ENCODE measurements at regions not wholly inside any gene's neighbourhood (a gene's known extent, or its start where the extent isn't known, plus 50 kb on each side); places are given as distances from the start of the nearest gene placed in this dataset.
A peak's percentile ranks its signal among the peaks of the same experiment; 100 is the strongest.
"Not testable (repeated sequence)": the region's sequence is repeated elsewhere in the genome, so short reads cannot be mapped to it uniquely, and the experiment has no call there.

DNA sequence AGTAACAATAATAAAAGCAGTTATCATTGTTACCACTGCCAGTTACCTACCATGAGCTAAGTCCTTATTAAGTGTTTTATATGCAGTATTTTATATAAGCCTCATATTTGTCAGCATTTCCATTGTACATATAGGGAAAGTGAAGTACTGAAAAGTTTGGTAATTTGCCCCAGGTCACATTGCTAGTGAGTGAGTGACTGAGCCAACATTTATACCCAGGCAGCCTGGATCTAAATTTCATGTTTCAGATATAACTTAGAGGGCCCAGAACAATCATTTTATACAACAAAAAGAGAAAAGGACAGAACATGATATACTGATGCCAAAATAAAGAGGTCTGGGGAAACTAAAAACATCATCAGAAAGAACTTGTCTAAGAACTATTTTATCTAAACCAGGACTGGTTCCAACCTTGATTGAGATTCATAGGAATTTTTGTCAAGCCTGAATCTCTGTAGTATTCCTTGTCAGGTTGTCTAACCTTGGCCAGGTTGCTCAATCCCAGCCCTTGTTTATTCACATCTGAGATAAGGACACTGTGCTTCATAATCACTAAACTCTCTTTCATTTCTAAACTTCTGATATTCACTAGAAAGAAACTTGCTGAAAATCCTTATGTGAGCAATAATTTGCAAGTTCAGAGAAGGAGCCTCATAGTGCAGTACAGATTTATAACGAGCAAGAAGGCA lies 308.2 kb downstream of the IPMK start:
- no peak for DNase-seq (ENCODE audit: low spot score)

DNA sequence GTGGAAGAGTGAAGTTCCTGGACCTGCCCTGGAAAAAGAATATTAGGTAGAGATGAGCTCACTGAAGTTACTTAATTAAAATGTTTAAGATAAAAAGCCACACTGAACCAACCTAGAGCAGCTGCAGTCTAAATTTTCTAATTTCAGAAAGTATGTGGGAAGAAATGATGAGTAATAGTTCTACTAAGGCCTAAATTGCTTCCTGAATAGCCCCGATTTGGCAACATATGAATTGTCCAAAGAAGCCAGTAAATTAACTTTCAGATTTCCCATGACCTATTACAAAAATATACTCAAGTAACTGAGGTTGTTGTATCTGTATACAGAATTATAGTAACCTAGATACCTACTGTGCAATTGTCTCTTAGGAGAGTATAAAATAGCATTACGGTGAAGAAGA lies 312.6 kb downstream of the IPMK start:
- DNase-seq (ENCODE audit: low spot score), result no peak

DNA sequence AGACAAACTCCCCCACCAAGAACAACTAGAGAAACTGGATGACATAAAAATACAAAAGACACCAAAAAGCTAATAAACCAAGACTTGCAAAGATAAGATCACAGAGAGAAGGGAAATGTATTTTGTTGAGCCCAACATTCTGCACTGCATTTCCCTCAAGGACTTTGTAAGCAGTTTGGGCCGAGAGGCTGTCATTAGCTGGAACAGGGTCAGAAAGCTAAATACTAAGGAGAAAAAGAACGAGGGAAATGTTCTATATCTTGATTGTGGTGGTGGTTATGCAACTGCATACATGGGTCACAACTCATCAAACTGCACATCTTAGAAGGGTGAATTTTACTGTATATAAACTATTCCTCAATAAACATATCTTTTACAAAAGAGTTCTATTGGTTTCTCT lies 315.0 kb downstream of the IPMK start:
- DNase-seq (ENCODE audit: low spot score), result no peak

DNA sequence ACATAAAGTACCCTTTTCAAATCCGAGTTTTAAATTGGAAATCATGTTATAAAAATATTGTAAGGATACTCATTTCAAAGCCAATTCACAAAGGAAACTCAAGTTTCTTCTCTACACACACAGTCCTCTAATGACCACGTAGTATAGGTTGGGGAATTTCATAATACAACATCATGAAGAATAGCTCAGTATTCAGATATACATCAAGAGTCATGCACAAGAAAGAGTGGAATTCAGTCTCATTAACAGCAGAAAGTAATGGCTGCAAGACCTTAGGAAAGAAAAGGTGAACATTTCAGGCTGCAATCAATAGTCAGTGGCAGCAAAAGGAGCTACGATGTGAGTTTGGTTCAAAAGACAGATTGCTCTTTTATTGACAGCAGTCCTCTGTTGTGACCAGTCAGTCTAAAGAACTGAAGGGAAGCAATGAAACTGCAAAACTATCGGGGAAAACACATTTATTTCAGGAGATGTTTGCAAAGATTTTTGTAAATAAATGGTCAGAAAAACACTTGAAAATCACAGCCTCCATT lies 317.2 kb downstream of the IPMK start:
- no peak for DNase-seq (ENCODE audit: low spot score)

DNA sequence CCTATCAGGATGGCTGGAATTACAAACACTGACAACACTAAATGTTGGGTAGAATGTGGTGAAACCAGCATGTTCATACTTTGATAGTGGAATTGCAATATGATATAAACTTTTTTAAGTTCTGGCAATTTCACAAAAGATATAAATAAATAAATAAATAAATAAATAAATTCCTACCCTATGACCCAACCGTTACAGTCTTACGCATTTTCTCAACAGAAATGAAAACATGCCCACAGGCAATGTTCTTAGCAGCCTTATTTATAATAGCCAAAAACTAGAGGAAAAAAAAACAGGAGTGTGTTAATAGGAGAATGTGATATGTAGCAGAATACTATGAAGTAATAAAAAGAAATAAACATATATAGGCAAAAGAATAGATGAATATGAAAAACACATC lies 318.9 kb downstream of the IPMK start:
- no peak for DNase-seq (ENCODE audit: low spot score)

DNA sequence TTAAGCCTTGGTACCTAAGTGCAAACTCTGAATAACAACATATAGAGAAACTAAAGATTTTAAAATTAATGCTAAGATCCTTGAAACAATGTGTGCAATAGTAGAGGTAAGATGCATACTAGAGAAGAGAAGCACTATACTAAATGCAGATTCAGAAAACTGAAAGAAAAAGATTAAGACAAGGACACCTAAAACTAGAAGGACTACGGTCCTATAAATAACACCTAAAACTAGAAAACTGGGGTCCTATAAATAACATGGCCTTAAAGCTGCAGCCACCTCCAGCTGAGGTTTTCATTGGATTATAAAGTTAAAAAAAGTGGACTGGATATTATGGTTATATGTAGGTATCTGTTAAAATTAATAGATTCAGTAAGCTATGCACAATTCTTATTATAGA lies 320.9 kb downstream of the IPMK start:
- DNase-seq (ENCODE audit: low spot score), result no peak

DNA sequence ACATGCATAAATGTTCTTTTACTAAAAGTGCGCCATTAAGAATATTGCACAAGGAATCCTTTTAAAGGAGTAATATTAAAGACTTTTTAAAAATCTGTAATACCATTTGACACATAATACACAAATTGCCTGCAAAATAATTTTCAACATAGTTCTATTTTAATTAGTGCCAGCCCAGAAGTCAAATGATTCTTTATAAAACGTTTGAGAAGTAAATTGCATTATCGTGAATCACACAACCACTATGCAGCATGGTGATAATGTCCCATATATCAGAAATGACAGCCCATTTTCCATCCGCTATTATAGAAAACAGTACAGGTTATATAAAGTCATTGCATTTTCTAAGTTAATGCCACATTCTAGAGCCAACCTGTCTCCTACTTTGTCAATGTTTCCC lies 324.0 kb downstream of the IPMK start:
- DNase-seq (ENCODE audit: low spot score), result no peak

DNA sequence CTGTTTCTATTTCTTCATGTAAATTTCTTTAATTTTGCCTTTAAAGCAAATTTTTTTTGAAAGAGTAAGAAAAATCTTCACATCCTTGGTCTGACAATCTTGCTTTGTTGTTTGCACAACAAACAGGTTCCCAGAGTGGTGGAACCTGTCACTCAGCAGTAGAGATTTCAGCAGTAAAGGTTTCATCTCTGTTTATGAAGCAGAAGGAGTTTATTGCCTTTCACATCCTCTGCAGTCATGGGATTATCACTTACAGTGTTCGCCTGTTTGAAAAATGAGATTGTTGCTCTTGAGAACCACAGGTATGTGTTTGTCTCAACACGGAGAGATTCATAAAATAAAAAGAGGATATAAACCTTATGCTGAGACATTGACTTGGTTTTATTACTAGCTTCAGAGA lies 342.6 kb downstream of the IPMK start:
- DNase-seq (ENCODE audit: low spot score), result no peak

DNA sequence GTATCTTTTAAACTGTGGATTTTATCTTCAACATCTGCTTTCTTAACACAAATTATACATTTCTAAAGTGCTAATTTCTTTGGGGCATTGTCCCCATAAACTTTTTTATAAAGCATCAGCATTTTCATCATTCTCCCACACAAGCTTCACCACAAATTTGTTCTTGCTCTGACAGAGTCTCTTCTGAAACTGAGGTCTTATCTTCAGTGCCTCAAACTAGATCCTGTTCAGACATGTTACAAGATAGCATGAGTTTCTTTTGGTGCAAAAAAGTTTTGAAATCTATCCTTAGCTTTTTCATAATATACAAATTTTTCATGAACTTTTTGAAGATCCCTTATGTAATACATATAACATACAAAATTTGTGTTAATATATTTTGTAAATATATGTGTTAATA lies 346.6 kb downstream of the IPMK start:
- DNase-seq (ENCODE audit: low spot score), result no peak

DNA sequence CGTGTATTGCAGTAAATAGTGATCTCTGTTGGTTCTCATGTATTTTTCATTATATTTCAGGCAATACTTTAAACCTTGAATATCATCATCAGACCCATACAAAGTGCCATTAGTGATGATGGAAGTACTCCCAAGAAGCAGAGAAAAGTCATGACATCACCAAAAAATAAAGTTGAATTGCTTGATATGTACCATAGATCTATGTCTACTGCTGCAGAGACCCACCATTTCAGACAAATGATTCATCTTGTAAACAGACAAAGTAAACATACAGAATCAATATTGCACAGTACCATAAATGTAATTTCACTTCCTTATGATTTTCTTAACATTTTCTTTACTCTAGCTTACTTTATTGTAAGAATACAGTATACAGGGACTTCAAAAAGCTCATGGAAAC lies 347.8 kb downstream of the IPMK start:
- DNase-seq (ENCODE audit: low spot score), result no peak

DNA sequence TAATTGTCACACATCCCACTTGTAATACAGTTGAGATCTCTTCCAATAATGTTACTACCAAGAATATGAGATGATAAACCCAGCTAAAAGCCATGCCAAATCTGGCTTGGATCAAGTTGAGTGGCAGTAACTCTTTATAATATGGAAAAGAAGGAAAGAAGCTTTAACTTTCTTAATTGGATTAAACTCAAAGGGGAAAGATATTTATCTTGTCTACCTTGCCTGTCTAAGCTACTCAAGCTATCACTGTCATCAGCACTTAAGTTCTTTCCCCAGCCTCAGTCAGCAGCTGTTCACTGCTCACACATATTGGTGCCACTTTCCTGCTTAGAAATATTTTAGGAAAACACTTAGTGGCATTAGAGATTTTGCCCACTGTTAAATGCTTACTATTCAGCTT lies 350.7 kb downstream of the IPMK start:
- peak; percentile 47 for DNase-seq (ENCODE audit: low spot score)

DNA sequence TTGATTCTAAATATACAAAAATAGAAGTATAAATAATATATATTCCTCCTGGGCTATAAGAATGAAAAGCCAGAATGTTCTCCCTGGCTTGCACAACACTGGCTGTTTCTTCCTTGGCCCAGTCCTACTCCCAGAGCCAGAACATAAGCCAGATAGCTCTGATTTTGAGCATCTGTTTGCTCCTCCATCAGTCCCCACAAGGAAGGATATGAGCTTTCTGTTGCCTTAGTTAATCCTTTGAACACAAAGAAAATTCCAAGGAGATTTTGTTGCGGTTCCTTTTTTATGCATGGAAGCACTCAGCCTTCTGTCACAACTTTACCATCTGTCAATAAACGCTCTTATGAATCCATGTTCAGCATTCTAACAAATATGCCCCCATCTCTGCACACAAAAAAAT lies 361.8 kb downstream of the IPMK start:
- no peak for DNase-seq (ENCODE audit: low spot score)

DNA sequence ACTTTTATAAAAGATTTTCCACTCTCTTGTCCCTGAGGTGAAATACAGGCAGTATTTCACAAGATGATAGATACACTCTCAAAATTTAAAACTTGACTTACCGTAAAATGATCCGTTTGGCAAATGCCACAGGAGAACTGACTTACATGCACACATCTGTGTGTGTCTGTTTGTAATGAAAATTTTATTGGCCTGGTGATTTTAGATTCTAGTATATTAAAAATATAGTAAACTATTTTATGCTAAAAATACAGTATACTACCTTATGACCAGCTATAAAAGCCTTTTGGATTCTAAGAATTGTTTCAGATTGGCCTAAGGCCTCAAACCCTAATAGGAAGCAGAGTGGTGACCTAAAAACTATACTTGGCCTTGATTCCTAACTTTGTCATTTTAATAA lies 362.7 kb downstream of the IPMK start:
- no peak for DNase-seq (ENCODE audit: low spot score)

DNA sequence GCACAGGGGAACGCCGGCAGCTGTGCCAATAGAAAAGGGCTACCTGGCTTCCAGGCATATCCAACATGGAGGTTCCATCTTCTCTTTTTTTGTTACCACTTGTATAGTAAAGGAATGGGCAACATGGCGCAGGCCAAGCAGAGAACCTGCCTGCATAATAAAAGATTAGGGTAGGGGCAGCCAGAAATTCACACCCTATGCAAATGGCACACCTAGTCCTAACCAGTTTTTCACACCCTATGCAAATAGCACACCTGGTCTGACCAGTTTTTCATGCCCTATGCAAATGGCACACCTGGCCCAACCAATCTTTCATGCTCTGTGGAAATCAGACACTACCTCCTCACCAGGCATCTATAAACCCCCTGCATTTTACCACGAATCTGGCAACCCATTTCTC lies 369.5 kb downstream of the IPMK start:
- no peak for DNase-seq (ENCODE audit: low spot score)

DNA sequence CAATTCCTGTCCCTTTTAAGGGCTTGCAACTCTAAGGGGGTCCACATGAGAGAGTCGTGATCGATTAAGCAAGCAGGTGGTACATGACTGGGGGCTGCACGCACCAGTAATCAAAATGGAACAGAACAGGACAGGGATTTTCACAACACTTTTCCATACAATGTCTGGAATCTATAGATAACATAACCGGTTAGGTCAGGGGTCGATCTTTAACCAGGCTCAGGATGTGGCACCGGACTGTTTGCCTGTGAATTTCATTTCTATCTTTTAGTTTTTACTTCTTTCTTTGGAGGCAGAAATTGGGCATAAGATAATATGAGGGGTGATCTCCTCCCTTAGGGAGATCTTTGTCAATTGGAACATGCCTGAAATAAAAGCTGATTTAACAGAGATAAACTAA lies 370.1 kb downstream of the IPMK start:
- DNase-seq (ENCODE audit: low spot score), result no peak

DNA sequence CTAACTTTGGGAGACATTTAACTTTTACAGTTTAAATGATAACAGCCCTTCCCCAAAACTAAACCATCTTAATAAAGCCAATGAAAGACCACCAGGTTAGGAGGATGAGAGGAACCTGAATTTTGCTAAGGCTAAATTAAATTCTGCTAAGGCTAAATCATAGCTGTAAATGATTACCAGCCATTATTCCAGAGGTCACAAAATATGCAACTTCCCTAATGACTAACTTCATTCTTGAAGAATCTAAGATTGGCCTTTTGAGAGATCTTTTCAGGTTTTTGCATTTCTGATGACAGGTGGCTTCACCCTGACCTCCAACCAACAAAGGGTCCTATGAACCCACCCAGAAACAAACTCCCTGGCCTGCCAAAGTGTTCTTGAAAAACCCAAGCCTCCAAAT lies 373.3 kb downstream of the IPMK start:
- DNase-seq (ENCODE audit: low spot score), result no peak

DNA sequence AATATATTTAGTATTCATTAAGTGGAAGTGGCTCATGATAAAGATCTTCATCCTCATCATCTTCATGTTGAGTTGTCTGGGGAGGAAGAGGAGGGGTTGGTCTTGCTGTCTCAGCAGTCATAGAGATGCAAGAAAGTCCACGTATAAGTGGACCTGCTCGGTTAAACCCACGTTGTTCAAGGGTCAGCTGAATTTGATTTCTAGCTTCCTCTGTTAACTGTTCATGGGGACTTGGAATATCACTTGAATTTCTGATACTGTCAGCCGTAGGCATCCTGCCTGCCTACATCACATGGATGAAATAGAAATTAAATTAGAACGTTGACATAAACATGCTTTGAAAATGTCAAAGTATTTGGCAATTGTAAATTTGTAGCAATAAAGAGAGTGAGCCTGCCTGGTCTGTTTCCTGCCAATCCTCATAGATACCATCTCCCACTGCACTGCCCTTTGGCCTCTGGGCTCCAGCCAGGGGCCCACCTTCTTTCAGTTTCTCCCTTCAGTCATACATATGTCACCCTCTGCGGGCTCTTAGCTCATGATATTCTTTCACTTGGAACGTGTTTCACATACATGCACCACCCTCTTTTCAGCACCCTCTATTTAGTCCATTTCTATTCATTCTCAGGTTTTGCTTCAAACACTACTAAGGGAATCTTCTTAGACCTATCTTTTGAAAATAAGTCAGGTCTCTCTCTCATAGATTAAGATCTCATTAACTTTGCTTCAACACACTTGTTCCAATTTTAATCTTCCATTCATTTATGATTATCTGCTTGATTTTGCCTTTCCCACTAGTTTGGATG lies 376.3 kb downstream of the IPMK start:
- DNase-seq (ENCODE audit: low spot score), result no peak

DNA sequence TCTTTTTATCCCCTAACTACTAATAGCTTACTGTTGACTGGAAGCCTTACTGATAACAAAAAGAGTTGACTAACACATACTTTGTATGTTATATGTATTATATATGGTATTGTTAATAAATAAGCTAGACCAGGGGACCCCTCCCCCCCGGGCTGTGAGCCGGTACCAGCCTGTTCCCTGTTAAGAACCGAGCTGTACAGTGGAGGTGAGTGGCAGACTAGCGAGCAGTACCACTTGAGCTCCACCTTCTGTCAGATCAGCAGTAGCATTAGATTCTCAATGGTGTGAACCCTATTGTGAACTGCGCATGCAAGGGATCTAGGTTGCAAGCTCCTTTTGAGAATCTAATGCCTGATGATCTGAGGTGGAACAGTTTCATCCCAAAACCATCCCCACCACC lies 377.0 kb downstream of the IPMK start:
- DNase-seq (ENCODE audit: low spot score), result no peak

DNA sequence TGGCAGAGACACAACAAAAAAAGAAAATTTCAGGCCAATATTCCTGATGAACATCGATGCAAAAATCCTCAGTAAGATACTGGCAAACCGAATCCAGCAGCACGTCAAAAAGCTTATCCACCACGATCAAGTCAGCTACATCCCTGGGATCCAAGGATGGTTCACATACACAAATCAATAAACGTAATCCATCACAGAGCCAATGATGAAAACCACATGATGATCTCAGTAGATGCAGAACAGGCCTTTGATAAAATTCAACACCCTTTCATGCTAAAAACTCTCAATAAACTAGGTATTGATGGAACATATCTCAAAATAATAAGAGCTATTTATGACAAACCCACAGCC lies 382.1 kb downstream of the IPMK start:
- DNase-seq (ENCODE audit: low spot score), result not testable (repeated sequence)

DNA sequence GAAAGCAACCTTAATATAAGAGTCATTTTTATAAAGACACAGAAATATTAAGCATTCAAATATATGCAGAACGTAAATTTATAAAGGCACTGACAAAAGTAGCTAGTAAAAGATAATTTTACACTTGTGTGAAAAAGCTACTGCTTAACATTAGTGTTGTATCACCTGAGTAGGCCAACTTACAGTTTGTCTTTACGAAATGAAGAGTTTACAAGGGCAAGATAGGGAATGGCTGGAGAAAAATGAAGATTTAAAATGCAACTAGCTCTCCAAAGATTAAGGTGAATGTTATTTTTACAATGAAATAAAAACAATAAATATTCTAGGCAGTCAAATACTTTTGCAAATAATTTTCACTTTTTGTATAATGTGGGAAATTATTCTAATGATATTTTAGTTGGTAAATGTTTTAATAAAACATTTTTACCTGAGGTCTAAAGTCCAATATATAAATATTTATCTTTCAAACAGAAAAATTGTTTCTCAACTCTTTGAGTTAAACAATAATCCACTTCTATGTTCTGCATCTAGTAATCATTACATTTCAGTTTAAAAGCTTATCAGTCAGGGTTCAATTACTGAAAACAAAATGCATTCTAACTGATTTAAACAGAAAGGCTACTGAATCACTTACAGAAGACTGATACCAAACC lies 382.6 kb downstream of the IPMK start:
- no peak for DNase-seq (ENCODE audit: low spot score)

DNA sequence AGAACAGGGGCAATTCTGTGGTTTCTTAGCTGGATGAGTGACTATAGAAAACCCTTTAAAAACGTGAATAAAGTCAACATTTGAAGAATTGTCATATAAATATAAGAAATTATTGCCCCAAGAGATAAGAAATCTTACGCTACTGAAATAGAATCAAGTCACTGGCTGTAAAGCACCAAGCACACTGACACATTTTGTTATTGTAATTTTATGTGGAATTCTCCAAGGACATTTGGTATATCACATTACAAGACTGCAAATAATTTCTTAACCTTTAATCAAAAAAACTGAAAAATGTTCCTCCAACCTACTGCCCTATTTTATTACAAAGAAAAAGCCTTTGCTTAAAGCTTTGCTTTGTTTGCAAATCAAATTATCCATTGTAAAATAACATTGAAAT lies 383.3 kb downstream of the IPMK start:
- DNase-seq (ENCODE audit: low spot score), result no peak

DNA sequence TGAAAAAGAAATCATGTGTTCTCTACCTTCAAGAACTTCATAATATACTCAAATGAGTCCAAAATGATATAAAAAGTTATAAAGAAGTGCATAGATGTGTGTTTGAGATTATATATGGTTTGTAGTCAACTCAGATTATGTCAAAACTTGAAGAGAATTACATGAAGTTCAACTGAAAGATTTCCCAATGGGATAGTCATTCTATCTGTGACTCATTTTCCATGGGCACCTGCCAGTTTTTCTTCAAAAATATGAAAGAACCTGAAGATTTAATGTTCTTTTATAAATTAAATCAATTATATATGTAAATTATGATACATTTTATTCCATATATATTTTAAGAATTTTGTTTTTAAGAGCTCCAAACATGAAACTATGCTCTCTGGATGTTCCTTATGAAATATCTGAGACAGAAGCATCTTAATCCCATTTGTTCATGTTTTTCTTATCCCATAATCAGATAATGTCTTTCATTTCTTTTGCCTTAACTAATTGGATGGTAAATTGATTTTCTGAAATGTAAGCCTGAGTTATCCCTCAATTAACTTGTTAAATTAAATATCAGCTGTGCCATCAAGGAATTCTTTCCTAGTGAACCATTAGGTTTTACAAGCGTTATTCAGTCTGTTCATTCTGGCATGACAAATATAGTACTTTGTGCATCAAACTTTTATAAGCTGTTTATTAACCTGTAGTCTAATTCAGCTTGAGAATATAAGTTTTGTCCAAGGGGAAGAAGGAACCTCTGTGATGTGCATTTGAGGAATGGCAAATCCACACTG lies 387.1 kb downstream of the IPMK start:
- DNase-seq (ENCODE audit: low spot score), result no peak
